DND-41 (cell line): ENCODE measurements at regions not wholly inside any gene's neighbourhood (a gene's known extent, or its start where the extent isn't known, plus 50 kb on each side); places are given as distances from the start of the nearest gene placed in this dataset.

ENCODE experiments used
- ATAC-seq: fragments of 200-7000 bp; cut with Tn5 transposase; 3 replicates; pipeline ENCODE4 v1.9.1; 2021; ENCODE audit warnings: low read depth; ENCODE audit not compliant: insufficient read depth
- DNase-seq: peaks from one replicate; pipeline ENCODE4 v3.0.0-alpha.2; 2020
- H2AFZ ChIP-seq: 2 replicates; pipeline ENCODE4 v1.6.0; 2012; ENCODE audit warnings: low read depth, low read length
- H3K27ac ChIP-seq: 2 replicates; pipeline ENCODE4 v1.5.1; 2012; ENCODE audit warnings: low read length, inconsistent platforms
- H3K27me3 ChIP-seq: fragments of 200-600 bp; sonication (generic); 2 replicates; pipeline ENCODE4 v1.6.0; 2012; ENCODE audit warnings: low read length, mild to moderate bottlenecking, inconsistent platforms; ENCODE audit not compliant: insufficient read depth, poor library complexity
- H3K36me3 ChIP-seq: 2 replicates; pipeline ENCODE4 v1.5.1; 2012; ENCODE audit warnings: low read length, inconsistent platforms; ENCODE audit not compliant: insufficient read depth
- H3K4me1 ChIP-seq: 2 replicates; pipeline ENCODE4 v1.5.1; 2012; ENCODE audit warnings: mild to moderate bottlenecking, low read length; ENCODE audit not compliant: insufficient read depth
- H3K4me2 ChIP-seq: 2 replicates; pipeline ENCODE4 v1.6.0; 2012; ENCODE audit warnings: mild to moderate bottlenecking, moderate library complexity, low read length, inconsistent platforms; ENCODE audit not compliant: insufficient read depth
- H3K4me3 ChIP-seq, 2 experiments: fragments of 200-600 bp in 1 of 2; shearing (Covaris generic) in 1 of 2; 2 replicates each; pipeline ENCODE4 v1.5.1; 2012 to 2016; ENCODE audit warnings: inconsistent platforms in 2 of 2, low read length in 2 of 2, mild to moderate bottlenecking in 2 of 2, low read depth in 1 of 2, moderate library complexity in 1 of 2
- H3K79me2 ChIP-seq: 2 replicates; pipeline ENCODE4 v1.6.0; 2012; ENCODE audit warnings: low read length, inconsistent platforms; ENCODE audit not compliant: insufficient read depth
- H3K9ac ChIP-seq: 2 replicates; pipeline ENCODE4 v1.6.0; 2012; ENCODE audit warnings: low read depth, mild to moderate bottlenecking, inconsistent platforms, low read length, moderate library complexity
- H3K9me3 ChIP-seq: 2 replicates; pipeline ENCODE4 v1.5.1; 2012; ENCODE audit warnings: low read length, moderate library complexity, mild to moderate bottlenecking, inconsistent platforms; ENCODE audit not compliant: insufficient read depth, severe bottlenecking
- H4K20me1 ChIP-seq: 2 replicates; pipeline ENCODE4 v1.6.0; 2012; ENCODE audit warnings: low read length; ENCODE audit not compliant: insufficient read depth
- CTCF ChIP-seq: IDR thresholded peaks from 2 replicates; pipeline ENCODE4 v1.5.1; 2012; ENCODE audit warnings: borderline replicate concordance, low read length, moderate library complexity, mild to moderate bottlenecking; ENCODE audit not compliant: poor library complexity, severe bottlenecking; ENCODE audit errors: extremely low read depth
- EZH2 ChIP-seq: IDR thresholded peaks from 3 replicates; pipeline ENCODE4 v1.6.1; 2012; ENCODE audit warnings: borderline replicate concordance, low read depth, mild to moderate bottlenecking, moderate library complexity, low read length, inconsistent platforms; ENCODE audit not compliant: severe bottlenecking

GRCh38 chr17:12591021-12591735 is 74.5 kb upstream of the MYOCD start:
- no peak overlapping the region for H2AFZ ChIP-seq

GRCh38 chr17:12592941-12593340 is 72.7 kb upstream of the MYOCD start:
- no peaks in the 10 kb centered on the region for H3K27me3 ChIP-seq
- H3K4me2 ChIP-seq = no peak overlapping the region
- no peaks in the 10 kb centered on the region for H3K79me2 ChIP-seq
- no peak for DNase-seq
- no peaks in the 10 kb centered on the region for H3K4me1 ChIP-seq
- H4K20me1 ChIP-seq = no peaks in the 10 kb centered on the region
- no peak overlapping the region for H3K4me3 ChIP-seq
- no peak overlapping the region for H2AFZ ChIP-seq
- no peak overlapping the region for H3K9ac ChIP-seq
- no peaks in the 10 kb centered on the region for H3K36me3 ChIP-seq
- ATAC-seq = no peak
- no peak for TF ChIP-seq EZH2
- no peak for TF ChIP-seq CTCF
- no peak overlapping the region for H3K27ac ChIP-seq
- H3K9me3 ChIP-seq = no peaks in the 10 kb centered on the region

More at GRCh38 chr17:12591021-12591735, 74.5 kb upstream of the MYOCD start:
- Histone ChIP-seq H3K27me3 (no peaks in the 10 kb centered on the region), H3K36me3 (no peaks in the 10 kb centered on the region), H3K4me2 (no peak overlapping the region), H4K20me1 (no peaks in the 10 kb centered on the region), H3K79me2 (no peaks in the 10 kb centered on the region), H3K4me3 (no peak overlapping the region), H3K9ac (no peak overlapping the region), H3K27ac (no peak overlapping the region), H3K9me3 (no peaks in the 10 kb centered on the region), H3K4me1 (no peaks in the 10 kb centered on the region)
- ATAC-seq (no peak), DNase-seq (no peak)
- no peak for TF ChIP-seq EZH2

- TF ChIP-seq EZH2 = no peak
- no peak for TF ChIP-seq CTCF
- DNase-seq = no peak
- no peaks in the 10 kb centered on the region for H4K20me1 ChIP-seq
- H3K9me3 ChIP-seq = no peaks in the 10 kb centered on the region
- H3K27ac ChIP-seq = no peak overlapping the region
- no peak overlapping the region for H3K4me3 ChIP-seq
- ATAC-seq = no peak
- no peaks in the 10 kb centered on the region for H3K4me1 ChIP-seq
- H3K4me2 ChIP-seq = no peak overlapping the region
- no peaks in the 10 kb centered on the region for H3K27me3 ChIP-seq
- H3K9ac ChIP-seq = no peak overlapping the region
- no peaks in the 10 kb centered on the region for H3K79me2 ChIP-seq
- no peaks in the 10 kb centered on the region for H3K36me3 ChIP-seq
- no peak overlapping the region for H2AFZ ChIP-seq
These were observed 68.7 kb upstream of the MYOCD start for GRCh38 chr17:12596961-12597360.

GRCh38 chr17:12597895-12598294 is 67.8 kb upstream of the MYOCD start:
- Histone ChIP-seq H3K27ac (no peak overlapping the region), H3K79me2 (no peaks in the 10 kb centered on the region), H3K4me3 (no peak overlapping the region), H3K9ac (no peak overlapping the region), H3K36me3 (no peaks in the 10 kb centered on the region), H2AFZ (no peak overlapping the region), H3K4me1 (no peaks in the 10 kb centered on the region), H3K9me3 (no peaks in the 10 kb centered on the region), H3K27me3 (no peaks in the 10 kb centered on the region), H4K20me1 (no peaks in the 10 kb centered on the region), H3K4me2 (no peak overlapping the region)
- TF ChIP-seq EZH2 (no peak), CTCF (no peak)
- DNase-seq (no peak), ATAC-seq (no peak)
